GM21786 (cell line): ENCODE measurements at regions not wholly inside any gene's neighbourhood (a gene's known extent, or its start where the extent isn't known, plus 50 kb on each side); places are given as distances from the start of the nearest gene placed in this dataset.

Source experiments
- ATAC-seq: cut with Tn5 transposase; IDR thresholded peaks from one replicate; pipeline ENCODE4 v1.9.1; 2021; ENCODE audit not compliant: unreplicated experiment

GRCh38 chr18:47346016-47346415, 94.6 kb upstream of the SKOR2 start:
- ATAC-seq = no peak

GRCh38 chr18:47345291-47345690, 93.8 kb upstream of the SKOR2 start:
- ATAC-seq = no peak

- ATAC-seq = no peak
Observed at GRCh38 chr18:47343291-47343690, 91.8 kb upstream of the SKOR2 start.

- ATAC-seq = no peak
Observed at GRCh38 chr18:47342566-47342965, 91.1 kb upstream of the SKOR2 start.

GRCh38 chr18:47341678-47342077, 90.2 kb upstream of the SKOR2 start:
- no peak for ATAC-seq

- ATAC-seq = no peak
Observed at GRCh38 chr18:47334966-47335365, 83.5 kb upstream of the SKOR2 start.

- ATAC-seq = no peak
Observed at GRCh38 chr18:47333926-47334635, 82.6 kb upstream of the SKOR2 start.

- no peak for ATAC-seq
Observed at GRCh38 chr18:47331641-47332040, 80.2 kb upstream of the SKOR2 start.

- ATAC-seq = no peak
Observed at GRCh38 chr18:47331026-47331425, 79.6 kb upstream of the SKOR2 start.

GRCh38 chr18:47323158-47323557, 71.7 kb upstream of the SKOR2 start:
- ATAC-seq = no peak

GRCh38 chr18:47321815-47322214, 70.4 kb upstream of the SKOR2 start:
- ATAC-seq = no peak

GRCh38 chr18:47317824-47318508, 66.5 kb upstream of the SKOR2 start:
- no peak for ATAC-seq

- no peak for ATAC-seq
Observed at GRCh38 chr18:47316924-47317323, 65.5 kb upstream of the SKOR2 start.

GRCh38 chr18:47313901-47314300, 62.4 kb upstream of the SKOR2 start:
- ATAC-seq = no peak

- ATAC-seq = no peak
Observed at GRCh38 chr18:47311585-47311984, 60.1 kb upstream of the SKOR2 start.
